NCI-H446 treated with DMSO at 0.1 percent for 48 hours (cell line): ENCODE measurements at regions not wholly inside any gene's neighbourhood (a gene's known extent, or its start where the extent isn't known, plus 50 kb on each side); places are given as distances from the start of the nearest gene placed in this dataset.

ENCODE experiments used
- DNase-seq: peaks from one replicate; lab custom pipeline; 2025; lab: John Stamatoyannopoulos, UW

DNA sequence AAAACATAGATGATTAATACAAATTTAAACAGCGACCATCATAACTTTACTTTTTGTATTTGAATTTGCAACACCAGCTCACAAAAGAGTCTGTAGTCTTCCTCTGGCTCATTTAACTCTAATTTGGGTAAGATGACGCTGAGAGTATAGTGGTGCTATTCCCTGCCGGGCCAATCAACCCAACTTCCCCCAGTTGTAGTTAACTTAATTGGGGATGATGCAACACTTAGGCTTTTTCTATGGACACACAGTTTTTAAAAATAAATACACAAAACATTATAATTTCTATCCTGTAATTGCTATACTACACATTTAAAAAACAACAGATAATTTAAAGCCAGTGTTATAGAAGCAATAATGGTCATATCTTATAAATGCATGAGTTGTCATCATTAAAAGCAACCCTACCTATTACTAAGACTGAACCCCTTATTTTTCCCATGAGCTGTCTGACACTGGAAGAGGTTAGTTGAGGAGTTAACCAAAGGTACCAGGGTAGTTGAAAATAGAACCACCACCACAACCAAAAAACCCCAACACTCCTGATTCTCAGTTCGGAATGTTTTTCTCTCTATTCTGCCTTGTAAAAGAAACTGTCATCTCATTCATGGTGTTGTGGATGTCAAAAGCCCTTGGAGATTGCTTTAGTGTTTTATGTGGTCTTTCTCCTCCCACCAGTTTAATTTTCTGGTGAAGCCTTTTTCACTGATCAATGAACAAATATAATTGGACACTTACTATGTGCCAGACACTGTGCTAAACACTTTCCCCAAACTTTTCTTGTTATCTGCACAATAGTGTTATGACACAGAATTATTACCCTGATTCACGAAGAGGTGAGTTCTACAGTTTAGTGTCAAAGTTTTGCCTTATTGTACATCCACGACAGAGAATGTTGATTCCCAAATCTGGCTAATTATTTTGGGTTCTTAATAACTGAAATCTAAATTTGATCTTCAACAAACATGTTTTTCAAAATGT, 61.5 kb upstream of the RAPGEF2 start:
- DNase-seq: no peak

DNA sequence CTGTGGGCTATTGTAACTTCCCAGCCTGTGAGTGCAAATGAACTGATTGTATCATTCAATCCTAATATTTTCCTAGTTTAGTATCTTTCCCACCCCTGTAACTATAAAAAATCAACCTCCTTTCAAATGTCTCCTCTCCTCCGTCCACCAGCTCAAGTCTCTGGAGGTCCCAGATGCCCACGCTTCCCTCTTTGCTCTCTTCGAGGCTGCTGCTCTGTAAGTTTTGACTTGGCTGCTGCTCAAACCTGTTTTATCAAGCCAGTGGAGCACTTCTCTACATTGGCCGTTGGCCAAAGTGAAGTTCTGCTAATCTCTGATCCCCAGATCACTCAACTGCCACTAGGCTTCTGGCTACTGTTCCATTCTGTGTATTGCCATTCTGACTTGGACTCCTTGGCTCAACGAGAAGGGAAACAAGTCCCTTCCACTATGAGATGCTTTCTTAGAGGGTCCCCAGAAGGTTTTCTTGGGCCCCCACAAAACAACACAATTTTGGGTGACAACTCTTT, 60.7 kb upstream of the RAPGEF2 start:
- peak; percentile 8 for DNase-seq

DNA sequence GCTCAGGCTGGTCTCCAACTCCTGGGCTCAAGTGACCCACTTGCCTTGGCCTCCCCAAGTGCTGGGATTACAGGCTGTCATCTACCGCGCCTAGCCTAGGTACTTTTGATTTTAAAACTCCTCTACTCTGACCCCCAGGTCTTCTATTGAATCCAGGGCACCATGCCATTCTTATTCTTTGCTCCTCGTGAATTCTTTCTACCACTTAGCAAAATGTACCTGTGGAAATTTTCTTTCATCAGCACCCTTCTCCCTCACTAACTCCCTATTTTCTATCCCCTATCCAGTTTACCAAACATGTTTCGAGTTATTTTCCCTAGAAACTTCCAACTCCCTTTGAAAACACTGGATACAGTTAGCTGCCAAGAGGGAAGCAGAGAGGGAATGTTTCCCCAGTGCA, 60.0 kb upstream of the RAPGEF2 start:
- no peak for DNase-seq

DNA sequence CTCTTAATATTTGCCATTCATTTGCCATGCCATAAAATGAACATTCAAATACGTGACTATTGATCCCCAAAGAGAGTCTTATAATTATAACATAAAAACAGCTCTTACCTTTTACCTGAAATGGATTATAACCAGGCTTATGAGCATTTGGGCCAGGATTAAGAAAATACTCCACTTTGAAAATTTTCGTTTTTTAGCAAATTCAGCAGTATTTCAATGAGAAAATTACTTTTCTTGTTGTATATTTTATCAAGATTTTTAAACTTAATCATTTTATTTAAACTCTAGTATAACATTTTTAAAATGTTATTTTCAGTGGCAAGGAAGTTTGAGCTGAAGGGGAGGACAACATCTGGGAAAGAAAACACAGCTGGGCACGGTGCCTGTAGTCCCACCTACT, 59.0 kb upstream of the RAPGEF2 start:
- DNase-seq: no peak

DNA sequence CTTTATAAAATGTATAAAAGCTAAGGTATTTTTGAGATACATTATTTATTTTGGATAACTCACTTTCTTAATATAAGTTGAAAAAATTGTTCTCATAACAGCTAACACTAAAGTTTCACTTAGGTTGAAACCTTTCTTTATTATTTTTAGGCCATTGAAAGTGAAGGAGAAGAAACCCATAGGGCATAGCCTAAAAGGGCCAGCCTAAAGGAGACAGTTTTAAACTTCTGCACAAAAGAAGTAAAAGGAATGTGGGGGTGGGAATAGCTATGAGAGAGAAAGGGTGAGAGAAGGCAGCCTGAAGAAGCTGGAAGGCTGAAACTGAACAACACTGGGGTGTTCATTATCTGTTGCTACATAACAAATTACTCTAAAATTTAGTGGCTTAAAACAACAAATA, 57.6 kb upstream of the RAPGEF2 start:
- DNase-seq: no peak

DNA sequence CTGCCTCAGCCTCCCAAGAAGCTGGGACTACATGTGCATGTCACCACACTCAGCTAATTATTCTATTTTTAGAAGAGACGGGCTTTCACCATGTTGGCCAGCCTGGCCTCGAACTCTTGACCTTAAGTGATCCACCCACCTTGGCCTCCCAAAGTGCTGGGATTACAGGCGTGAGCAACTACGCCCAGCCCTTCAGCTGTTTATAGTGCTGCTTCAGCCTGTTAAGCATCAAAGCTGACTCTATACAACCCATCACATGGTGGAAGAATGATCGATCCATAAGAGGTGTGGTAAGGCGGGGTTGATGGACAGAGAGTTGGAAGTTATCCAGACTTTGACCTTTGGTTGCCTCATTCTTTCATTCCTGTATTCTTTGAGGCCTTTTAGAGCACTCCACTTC, 56.2 kb upstream of the RAPGEF2 start:
- no peak for DNase-seq

DNA sequence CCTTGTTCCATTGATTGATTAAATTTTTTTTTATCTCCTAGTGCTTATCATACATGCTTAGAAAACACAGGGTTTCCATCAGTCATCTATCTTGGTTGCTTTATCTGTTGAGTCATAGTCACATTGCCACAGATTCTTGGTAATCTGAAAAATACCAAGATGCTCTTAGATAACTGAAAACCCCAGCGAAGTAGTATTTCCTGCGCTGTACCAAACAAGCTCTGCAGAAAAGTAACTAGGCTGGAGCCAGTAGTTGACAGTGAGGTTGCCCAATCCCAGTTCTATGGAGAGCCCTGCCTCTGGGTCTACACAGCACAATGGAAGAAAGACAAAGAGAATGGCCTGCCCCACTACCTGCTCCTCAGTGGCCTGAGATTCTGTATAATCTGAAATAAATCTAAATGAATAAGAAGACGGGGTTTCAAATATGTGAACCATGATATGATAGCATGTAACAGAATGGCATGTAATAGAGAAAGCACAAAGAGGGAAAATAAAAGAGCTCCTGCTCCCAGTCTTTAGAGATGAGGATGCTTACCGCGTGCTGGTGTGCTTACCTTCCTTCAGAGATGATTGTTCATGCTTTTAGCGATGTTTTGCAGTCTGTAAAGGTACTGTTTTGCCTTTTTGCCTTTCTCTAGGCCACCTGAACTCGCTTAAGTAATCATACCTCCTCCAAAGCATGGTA, 55.3 kb upstream of the RAPGEF2 start:
- no peak for DNase-seq

DNA sequence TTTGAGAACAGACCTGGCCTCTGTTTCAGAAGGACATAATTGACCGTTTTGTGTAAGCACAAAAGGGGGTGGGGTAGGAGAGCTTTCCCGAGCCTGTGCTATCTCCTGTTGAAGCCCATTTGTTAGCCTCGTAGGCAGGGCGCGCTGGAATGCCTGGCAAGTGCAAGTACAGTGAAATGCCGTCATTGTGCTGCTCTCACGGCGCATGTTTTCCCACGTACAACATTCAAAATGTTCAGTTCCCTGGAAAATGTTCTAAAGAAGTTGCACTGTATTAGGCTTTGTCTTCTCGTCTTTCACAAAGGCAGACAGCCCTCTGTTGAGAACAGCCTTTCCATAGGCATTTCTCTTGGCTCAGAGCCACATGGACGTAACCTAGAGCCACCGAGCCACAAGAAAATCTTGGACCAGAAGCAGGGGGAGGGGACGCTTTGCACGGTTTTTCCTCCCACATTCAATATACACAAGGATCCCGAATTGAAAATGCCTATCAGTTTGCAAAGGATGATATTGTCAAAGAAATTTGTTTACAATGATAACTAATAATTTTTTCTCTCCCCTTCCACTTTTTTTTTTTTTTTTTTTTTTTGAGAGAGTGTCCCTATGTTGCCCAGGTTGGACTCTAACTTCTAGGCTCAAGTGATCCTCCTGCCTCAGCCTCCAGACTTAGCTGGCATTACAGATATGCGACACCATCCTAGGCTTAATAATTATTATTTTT, 54.6 kb upstream of the RAPGEF2 start:
- DNase-seq: no peak

DNA sequence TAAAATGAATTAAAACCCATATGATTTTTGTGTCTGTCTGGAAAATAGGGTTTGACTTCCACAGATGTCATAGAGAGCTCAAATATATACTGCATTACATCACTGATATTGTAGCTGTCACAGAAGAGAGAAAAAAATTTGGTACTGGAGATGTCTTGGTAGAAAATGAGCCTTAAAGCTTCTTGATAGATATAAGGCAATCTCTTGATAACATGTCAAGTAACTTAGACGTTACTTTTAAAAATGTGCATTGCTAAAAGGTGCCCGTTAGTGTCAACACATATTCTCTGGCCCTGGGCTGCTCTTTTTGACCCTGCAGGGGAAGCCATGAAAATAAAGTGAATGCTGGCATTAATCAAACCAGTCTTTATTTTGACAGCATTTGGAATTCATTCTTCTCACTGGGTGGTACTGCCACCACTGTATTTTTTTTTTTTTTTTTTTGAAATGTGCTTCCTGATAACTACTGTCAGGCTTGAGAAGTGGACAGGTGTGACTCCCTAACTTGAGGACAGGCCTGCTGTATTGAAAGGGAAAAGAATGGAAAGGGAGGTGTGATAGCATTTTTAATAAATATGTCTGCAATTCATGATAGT, 53.0 kb upstream of the RAPGEF2 start:
- no peak for DNase-seq

DNA sequence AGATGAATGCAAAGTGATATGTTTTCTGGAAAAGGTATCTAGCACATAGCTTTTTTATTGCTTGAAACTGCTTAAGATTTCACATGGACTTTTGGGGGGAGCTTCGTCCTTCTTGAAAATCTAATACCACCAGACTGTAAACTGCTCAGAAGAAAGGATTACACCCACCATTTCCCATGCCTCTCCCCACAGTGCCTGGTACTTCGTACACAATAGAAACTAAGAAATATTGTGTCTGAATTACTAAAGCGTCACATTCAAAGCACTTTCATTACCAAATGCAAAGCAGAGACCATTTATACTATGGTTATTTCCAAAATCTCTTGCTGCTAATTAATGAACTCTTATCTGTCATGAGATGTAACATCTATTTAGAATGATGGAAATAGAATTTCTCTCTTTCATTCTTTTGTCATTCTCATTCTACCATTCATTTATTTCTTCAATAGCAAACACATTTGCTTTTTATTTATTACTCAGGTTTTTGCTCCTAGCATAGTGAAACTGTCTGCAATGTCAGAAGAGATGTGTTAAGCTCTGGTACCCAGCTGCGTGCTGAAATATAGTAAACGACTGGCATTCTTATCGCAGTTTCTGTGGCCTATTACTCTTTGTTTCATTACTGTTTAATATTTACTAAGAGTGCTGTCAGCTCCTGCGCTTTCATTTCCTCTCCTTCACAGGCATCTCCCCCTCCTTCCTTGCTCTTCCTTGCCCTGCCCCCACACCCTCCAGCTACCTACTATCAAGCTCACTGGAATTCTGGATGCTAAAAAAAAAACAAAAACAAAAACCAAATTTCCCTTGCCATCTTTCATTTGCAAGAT, 51.4 kb upstream of the RAPGEF2 start:
- DNase-seq: no peak

DNA sequence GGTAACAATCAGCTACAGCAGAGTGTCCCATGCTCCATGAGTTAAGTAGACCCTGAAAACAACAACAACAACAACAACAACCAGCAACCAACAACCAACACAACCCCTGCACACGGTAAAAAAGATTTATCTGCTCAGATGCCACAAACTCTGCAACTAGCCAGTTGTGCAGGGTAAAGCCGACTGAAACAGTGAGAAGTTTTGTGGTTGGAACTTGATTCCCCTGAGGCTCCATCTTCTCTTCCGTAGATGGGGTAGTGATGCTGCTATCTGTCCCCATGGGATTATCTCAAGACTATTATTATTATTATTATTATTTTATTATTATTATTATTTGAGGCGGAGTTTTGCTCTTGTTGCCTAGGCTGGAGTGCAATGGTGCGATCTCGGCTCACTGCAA, 50.6 kb upstream of the RAPGEF2 start:
- DNase-seq: no peak
